GM06990 (cell line): ENCODE measurements at regions not wholly inside any gene's neighbourhood (a gene's known extent, or its start where the extent isn't known, plus 50 kb on each side); places are given as distances from the start of the nearest gene placed in this dataset.

Experiments
- DNase-seq: peaks from one replicate; pipeline ENCODE4 v3.0.0-alpha.2; 2011; ENCODE audit not compliant: insufficient read length; ENCODE audit errors: extremely low read depth
- H3K27me3 ChIP-seq: replicated peaks from 2 replicates; pipeline ENCODE4 v1.6.0; 2011; ENCODE audit warnings: low read length; ENCODE audit not compliant: control insufficient read depth, insufficient read depth
- H3K36me3 ChIP-seq: 2 replicates; pipeline ENCODE4 v1.5.1; 2011; ENCODE audit warnings: low read length; ENCODE audit not compliant: control insufficient read depth, insufficient read depth
- H3K4me3 ChIP-seq: replicated peaks from 2 replicates; pipeline ENCODE4 v1.5.1; 2011; ENCODE audit warnings: low read depth, mild to moderate bottlenecking, control low read depth, low read length
- TF ChIP-seq, protein P1 (sequence below): IDR thresholded peaks from 2 replicates; pipeline ENCODE4 v1.5.1; 2011; ENCODE audit warnings: low read length, control low read depth, mild to moderate bottlenecking, inconsistent platforms; ENCODE audit not compliant: insufficient read depth, poor library complexity, severe bottlenecking

DNA sequence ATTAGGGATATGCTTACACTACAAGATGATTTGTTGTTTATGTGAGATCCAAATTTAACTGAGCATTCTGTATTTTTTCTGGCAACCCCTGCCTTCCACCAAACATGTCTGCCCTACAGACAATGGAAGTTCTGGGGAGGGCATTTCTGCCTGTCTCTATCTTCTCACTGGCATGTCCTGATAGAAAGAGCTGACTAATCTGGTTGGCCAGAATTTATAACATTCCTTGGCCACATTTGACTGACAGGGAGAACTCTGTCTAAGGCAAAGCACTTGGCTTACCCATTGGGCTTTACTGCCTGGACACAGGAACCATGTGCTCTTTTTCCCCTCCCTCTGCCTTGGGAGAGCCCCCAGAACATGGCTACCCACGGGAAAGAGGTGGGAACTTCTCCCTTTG lies 70.6 kb upstream of the TMEM178A start:
- Histone ChIP-seq H3K4me3 (no peak overlapping the region), H3K27me3 (no peaks in the 10 kb centered on the region; the same call in 1 of the 2 replicates), H3K36me3 (no peaks in the 10 kb centered on the region)
- no peak for DNase-seq
- TF ChIP-seq, protein P1, sequence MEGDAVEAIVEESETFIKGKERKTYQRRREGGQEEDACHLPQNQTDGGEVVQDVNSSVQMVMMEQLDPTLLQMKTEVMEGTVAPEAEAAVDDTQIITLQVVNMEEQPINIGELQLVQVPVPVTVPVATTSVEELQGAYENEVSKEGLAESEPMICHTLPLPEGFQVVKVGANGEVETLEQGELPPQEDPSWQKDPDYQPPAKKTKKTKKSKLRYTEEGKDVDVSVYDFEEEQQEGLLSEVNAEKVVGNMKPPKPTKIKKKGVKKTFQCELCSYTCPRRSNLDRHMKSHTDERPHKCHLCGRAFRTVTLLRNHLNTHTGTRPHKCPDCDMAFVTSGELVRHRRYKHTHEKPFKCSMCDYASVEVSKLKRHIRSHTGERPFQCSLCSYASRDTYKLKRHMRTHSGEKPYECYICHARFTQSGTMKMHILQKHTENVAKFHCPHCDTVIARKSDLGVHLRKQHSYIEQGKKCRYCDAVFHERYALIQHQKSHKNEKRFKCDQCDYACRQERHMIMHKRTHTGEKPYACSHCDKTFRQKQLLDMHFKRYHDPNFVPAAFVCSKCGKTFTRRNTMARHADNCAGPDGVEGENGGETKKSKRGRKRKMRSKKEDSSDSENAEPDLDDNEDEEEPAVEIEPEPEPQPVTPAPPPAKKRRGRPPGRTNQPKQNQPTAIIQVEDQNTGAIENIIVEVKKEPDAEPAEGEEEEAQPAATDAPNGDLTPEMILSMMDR, result no peak

DNA sequence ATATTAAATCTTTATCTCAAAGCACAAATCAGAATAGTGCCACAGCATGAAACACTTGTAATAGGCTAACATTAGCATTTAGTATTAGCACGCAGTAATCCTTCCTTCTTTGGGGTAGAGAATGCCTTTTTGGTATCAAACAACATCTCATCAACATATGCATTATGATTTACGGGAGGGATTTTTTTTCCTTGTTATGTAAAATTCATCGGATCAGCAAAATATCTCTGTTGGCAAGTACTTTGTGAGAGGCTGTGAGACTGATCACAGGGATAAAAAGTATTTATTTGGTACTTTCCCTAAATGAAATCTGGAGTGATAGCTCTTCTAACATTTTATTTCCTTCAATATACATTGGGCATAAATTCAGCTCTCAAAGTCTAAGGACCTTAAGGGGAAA lies 68.4 kb upstream of the TMEM178A start:
- TF ChIP-seq, protein P1, result no peak
- DNase-seq, result no peak
- no peaks in the 10 kb centered on the region for H3K36me3 ChIP-seq
- no peak overlapping the region for H3K4me3 ChIP-seq
- no peaks in the 10 kb centered on the region; the same call in 1 of the 2 replicates for H3K27me3 ChIP-seq

DNA sequence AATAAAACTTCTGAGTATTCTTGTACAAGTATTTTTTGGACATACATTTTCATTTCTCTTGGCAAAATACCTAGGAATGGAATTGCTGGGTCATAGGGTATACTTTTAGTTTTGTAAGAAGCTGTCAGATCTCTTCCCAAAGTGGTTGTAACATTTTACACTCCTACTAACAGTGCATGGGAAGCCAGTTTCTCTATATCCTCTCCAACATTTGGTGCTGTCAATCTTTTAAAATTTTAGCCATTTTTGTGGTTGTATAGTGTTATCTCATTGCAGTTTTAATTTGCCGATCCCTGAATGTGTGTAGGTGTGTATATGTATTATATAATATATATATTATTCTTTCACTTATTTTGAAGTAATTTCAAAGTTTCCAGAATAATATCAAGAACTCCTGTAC lies 63.1 kb upstream of the TMEM178A start:
- DNase-seq, result no peak
- TF ChIP-seq, protein P1, result no peak
- Histone ChIP-seq H3K4me3 (no peak overlapping the region), H3K36me3 (no peaks in the 10 kb centered on the region), H3K27me3 (no peaks in the 10 kb centered on the region; the same call in 1 of the 2 replicates)

DNA sequence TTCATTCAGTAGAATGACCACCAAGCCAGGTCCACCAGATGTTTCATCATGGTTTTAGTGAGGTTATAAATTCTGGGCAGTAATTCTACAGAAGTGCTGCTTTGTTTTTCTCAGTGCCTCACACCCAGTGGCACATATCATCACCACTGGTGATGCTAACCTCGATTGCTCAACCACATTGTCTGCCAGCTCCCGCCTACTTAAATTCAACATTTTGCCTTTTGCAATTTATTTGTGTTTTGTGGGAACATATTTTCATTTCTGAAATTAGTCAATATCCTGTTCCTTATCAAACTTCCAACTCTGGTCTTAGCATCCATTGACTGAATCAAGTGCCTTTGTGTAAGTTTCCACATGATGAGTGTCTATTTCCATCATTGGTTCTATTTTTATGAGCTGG lies 62.3 kb upstream of the TMEM178A start:
- no peaks in the 10 kb centered on the region; the same call in 1 of the 2 replicates for H3K27me3 ChIP-seq
- no peak overlapping the region for H3K4me3 ChIP-seq
- no peaks in the 10 kb centered on the region for H3K36me3 ChIP-seq
- DNase-seq, result no peak
- TF ChIP-seq, protein P1, result no peak

DNA sequence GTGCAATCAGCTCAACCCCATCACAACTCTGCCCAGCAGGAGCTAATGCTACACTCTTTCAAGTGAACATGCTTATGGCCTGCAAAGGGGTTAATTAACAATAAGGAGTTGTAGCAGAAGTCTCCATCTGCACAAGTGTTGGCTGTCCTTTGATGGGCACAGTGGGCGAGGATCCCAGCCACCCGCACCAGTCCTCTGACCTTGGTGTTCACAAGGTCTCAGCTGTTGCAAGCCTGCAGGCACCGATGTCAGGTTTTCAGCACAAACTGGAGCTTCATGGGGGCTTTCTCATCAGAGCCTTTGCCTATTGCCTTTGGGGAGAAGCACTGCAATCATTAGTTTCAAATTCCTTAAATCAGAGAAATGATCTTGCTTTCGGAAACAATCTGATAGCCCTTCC lies 60.9 kb upstream of the TMEM178A start:
- no peak for DNase-seq
- Histone ChIP-seq H3K4me3 (no peak overlapping the region), H3K36me3 (no peaks in the 10 kb centered on the region), H3K27me3 (no peaks in the 10 kb centered on the region; the same call in 1 of the 2 replicates)
- TF ChIP-seq, protein P1, result no peak

DNA sequence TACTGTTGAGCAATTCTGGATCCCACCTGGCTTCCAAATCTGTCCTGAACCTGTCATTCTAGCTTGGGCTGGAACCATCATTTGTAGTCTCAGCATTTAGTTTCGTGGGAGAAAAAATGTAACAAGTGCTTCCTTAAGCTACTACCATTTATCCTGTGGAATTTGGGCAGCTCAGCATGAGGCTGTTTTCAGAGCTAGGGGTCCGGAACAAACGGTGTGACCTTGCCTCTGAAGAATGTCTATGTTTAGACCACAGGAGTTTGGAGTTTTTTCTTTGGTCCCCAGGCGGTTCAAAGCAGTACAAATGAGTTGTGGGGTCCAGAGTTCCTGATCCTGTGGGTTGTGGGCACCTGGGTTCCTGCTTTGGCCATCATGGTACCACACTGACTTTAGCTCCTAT lies 59.1 kb upstream of the TMEM178A start:
- TF ChIP-seq, protein P1, result no peak
- Histone ChIP-seq H3K27me3 (no peaks in the 10 kb centered on the region; the same call in 1 of the 2 replicates), H3K36me3 (no peaks in the 10 kb centered on the region), H3K4me3 (no peak overlapping the region)
- DNase-seq, result no peak
